ENCODE measurements at regions not wholly inside any gene's neighbourhood (a gene's known extent, or its start where the extent isn't known, plus 50 kb on each side); places are given as distances from the start of the nearest gene placed in this dataset.

DNA sequence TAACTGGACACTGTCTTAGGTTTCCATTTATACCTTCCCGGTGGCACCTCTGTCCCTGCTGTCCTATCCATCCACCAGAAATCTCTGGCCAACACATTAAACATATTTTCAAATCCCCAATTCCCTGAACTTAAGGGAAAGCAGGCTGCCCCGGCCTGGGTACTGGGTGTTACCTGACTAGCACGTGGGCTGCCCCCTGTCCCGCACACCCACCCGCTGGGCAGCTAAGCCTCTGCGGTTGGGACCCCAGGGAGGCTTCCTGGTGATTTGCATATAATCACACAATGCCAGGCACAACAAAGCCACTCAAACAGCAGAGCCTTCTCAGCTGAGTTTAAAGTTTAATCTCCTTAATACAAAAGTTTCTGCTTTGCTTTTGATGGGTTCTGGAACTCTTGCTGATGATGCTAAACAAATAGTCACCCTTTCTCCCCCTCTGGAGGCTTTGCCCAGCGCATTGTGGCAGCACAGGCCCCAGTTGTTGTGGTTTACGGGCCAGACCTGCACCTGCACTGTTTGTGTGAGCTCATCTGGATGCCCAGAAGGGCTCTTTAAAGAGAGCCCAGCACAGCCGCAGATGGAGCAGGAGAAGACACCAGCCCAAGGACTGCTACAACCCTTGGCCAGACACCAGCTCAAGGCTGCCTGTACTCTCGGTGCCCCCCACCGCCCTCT, 59.9 kb upstream of the POU2AF1 start:
- TF ChIP-seq CHD4 (IDR thresholded peaks at IDR 0.05; ENCODE audit: borderline replicate concordance) (no peak), JUN (IDR thresholded peaks at IDR 0.05) (no peak), HOXB13 (CRISPR knock-in tag; IDR thresholded peaks at IDR 0.05; ENCODE audit: low read depth) (no peak), ZC3H11A (IDR thresholded peaks at IDR 0.05) (no peak), EHF (CRISPR knock-in tag; IDR thresholded peaks at IDR 0.05) (no peak), NFE2L2 (conservative IDR thresholded peaks at IDR 0.05; ENCODE audit: low read length) (no peak), FOSB (CRISPR knock-in tag; IDR thresholded peaks at IDR 0.05) (no peak), JUNB (IDR thresholded peaks at IDR 0.05) (no peak), TP53 (CRISPR knock-in tag; IDR thresholded peaks at IDR 0.05) (no peak), PHF8 (IDR thresholded peaks at IDR 0.05; ENCODE audit: borderline replicate concordance, low read depth) (no peak), ZFP36 (IDR thresholded peaks at IDR 0.05; ENCODE audit: borderline replicate concordance, partially characterized antibody) (no peak), ATOH8 (CRISPR knock-in tag; IDR thresholded peaks at IDR 0.05; ENCODE audit: low read depth) (no peak), NR3C1 (IDR thresholded peaks at IDR 0.05) (no peak), FOXS1 (CRISPR knock-in tag; IDR thresholded peaks at IDR 0.05) (no peak), RNF2 (IDR thresholded peaks at IDR 0.05; ENCODE audit: borderline replicate concordance, low read depth) (no peak), RAD21 (conservative IDR thresholded peaks at IDR 0.05 in 1 of 2, IDR thresholded peaks at IDR 0.05 in 1 of 2) (no peak), KDM1A (IDR thresholded peaks at IDR 0.05; ENCODE audit: low read depth) (no peak)
- TF ChIP-seq, protein P1, sequence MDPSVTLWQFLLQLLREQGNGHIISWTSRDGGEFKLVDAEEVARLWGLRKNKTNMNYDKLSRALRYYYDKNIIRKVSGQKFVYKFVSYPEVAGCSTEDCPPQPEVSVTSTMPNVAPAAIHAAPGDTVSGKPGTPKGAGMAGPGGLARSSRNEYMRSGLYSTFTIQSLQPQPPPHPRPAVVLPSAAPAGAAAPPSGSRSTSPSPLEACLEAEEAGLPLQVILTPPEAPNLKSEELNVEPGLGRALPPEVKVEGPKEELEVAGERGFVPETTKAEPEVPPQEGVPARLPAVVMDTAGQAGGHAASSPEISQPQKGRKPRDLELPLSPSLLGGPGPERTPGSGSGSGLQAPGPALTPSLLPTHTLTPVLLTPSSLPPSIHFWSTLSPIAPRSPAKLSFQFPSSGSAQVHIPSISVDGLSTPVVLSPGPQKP (IDR thresholded peaks at IDR 0.05; ENCODE audit: low read depth, low read length): no peak
- TF ChIP-seq, protein P2, sequence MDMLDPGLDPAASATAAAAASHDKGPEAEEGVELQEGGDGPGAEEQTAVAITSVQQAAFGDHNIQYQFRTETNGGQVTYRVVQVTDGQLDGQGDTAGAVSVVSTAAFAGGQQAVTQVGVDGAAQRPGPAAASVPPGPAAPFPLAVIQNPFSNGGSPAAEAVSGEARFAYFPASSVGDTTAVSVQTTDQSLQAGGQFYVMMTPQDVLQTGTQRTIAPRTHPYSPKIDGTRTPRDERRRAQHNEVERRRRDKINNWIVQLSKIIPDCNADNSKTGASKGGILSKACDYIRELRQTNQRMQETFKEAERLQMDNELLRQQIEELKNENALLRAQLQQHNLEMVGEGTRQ (IDR thresholded peaks at IDR 0.05): no peak
- DNase-seq (ENCODE audit: low read depth in 1 of 2, low spot score in 1 of 2): no peak
- ATAC-seq: no peak
- H3K4me3 ChIP-seq: no peak overlapping the region
- no peak overlapping the region for H3K4me2 ChIP-seq
- no peak overlapping the region for H3K27ac ChIP-seq
- 64% methylated on average over 9 of the region's 11 CpGs for WGBS (ENCODE audit: missing lambda C conversion rate)
- no peaks in the 10 kb centered on the region for H3K4me1 ChIP-seq
- H3K9me3 ChIP-seq: no peaks in the 10 kb centered on the region
- CTCF ChIA-PET: interaction anchor here (0.8 to 4.6 kb wide), 4 partner anchors 8 to 156 kb away, joined by 3 to 31 read pairs (median 14); no protein-coding TSS in a partner anchor
- no peak for FAIRE-seq
- POLR2A ChIA-PET: no interaction called here

DNA sequence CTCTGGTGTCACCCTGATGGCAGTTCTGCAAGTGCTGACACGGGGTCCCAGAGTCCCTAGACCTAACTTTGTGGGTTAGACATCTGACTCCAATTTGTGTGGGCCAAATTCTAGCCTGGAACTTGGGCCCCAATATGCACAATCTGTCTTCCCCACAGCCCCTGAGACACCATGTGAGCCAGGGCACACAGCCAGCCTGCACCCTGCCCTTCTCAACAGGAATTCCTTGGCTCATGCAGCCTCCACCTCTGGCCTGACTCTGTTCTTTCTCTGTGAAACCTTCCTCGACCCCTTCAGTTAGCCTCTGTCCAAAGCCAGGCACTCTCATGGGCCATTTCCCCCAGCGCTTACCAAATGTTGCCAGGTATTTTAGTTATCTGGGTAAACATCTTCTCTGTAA, 59.1 kb upstream of the POU2AF1 start:
- 71% methylated on average over 3 of the region's 3 CpGs for WGBS (ENCODE audit: missing lambda C conversion rate)
- no peak overlapping the region for H3K4me3 ChIP-seq
- no peak for DNase-seq (ENCODE audit: low read depth in 1 of 2, low spot score in 1 of 2)
- FAIRE-seq: no peak
- no peak for ATAC-seq
- TF ChIP-seq FOSL2 (IDR thresholded peaks at IDR 0.05): no peak
- TF ChIP-seq FOSL2 (CRISPR knock-in tag; IDR thresholded peaks at IDR 0.05): no peak
- TF ChIP-seq CHD2 (IDR thresholded peaks at IDR 0.05; ENCODE audit: low read length, partially characterized antibody): no peak
- no peak for TF ChIP-seq RCOR1 (IDR thresholded peaks at IDR 0.05; ENCODE audit: low read depth, low read length)
- no peak for TF ChIP-seq JUNB (IDR thresholded peaks at IDR 0.05)
- TF ChIP-seq, protein P3, sequence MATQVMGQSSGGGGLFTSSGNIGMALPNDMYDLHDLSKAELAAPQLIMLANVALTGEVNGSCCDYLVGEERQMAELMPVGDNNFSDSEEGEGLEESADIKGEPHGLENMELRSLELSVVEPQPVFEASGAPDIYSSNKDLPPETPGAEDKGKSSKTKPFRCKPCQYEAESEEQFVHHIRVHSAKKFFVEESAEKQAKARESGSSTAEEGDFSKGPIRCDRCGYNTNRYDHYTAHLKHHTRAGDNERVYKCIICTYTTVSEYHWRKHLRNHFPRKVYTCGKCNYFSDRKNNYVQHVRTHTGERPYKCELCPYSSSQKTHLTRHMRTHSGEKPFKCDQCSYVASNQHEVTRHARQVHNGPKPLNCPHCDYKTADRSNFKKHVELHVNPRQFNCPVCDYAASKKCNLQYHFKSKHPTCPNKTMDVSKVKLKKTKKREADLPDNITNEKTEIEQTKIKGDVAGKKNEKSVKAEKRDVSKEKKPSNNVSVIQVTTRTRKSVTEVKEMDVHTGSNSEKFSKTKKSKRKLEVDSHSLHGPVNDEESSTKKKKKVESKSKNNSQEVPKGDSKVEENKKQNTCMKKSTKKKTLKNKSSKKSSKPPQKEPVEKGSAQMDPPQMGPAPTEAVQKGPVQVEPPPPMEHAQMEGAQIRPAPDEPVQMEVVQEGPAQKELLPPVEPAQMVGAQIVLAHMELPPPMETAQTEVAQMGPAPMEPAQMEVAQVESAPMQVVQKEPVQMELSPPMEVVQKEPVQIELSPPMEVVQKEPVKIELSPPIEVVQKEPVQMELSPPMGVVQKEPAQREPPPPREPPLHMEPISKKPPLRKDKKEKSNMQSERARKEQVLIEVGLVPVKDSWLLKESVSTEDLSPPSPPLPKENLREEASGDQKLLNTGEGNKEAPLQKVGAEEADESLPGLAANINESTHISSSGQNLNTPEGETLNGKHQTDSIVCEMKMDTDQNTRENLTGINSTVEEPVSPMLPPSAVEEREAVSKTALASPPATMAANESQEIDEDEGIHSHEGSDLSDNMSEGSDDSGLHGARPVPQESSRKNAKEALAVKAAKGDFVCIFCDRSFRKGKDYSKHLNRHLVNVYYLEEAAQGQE (IDR thresholded peaks at IDR 0.05): no peak
- no peak for TF ChIP-seq MAZ (IDR thresholded peaks at IDR 0.05; ENCODE audit: borderline replicate concordance, low read depth, low read length)
- no peak for TF ChIP-seq SREBF2 (IDR thresholded peaks at IDR 0.05)
- TF ChIP-seq FOXS1 (CRISPR knock-in tag; IDR thresholded peaks at IDR 0.05): no peak
- no peak for TF ChIP-seq TP53 (CRISPR knock-in tag; IDR thresholded peaks at IDR 0.05)
- no peak for TF ChIP-seq RAD21 (conservative IDR thresholded peaks at IDR 0.05 in 1 of 2, IDR thresholded peaks at IDR 0.05 in 1 of 2)
- TF ChIP-seq HDAC2 (IDR thresholded peaks at IDR 0.05): no peak
- TF ChIP-seq JUN (IDR thresholded peaks at IDR 0.05): no peak
- no peak for TF ChIP-seq ZNF302 (CRISPR knock-in tag; IDR thresholded peaks at IDR 0.05)
- H3K9me3 ChIP-seq: no peaks in the 10 kb centered on the region
- CTCF ChIA-PET: interaction anchor here (0.7 to 4.6 kb wide), 5 partner anchors 9 to 155 kb away, joined by 3 to 31 read pairs (median 5); no protein-coding TSS in a partner anchor
- no peak overlapping the region for H3K4me2 ChIP-seq
- H3K27ac ChIP-seq: no peak overlapping the region; a peak in 1 of 6 replicates
- POLR2A ChIA-PET: no interaction called here
- no peaks in the 10 kb centered on the region for H3K4me1 ChIP-seq
